GM19324 (cell line): ENCODE measurements at regions not wholly inside any gene's neighbourhood (a gene's known extent, or its start where the extent isn't known, plus 50 kb on each side); places are given as distances from the start of the nearest gene placed in this dataset.

ENCODE experiments used
- ATAC-seq: cut with Tn5 transposase; IDR thresholded peaks from one replicate; pipeline ENCODE4 v1.9.1; 2021; ENCODE audit warnings: mild to moderate bottlenecking, moderate library complexity; ENCODE audit not compliant: unreplicated experiment, low FRiP score

DNA sequence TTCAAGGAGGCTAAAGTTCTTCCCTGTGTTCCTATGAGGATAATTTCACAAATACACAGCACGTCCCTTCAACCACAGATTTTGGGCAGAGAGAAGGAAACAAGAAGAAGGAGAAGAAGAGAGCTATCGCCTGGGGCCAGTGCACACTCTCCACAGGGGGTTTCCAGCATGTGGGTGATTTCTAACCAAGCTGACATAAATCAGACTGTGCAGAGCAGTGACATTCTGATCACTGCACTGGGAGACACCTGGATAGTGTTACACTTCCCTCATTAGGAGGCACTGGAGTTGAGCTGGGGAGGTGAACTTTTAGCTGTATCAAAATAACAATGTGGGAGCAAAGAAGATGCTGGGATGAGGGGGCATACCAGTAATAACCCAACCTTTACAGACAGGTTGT is 71.8 kb upstream of the CENPW start:
- ATAC-seq: no peak

DNA sequence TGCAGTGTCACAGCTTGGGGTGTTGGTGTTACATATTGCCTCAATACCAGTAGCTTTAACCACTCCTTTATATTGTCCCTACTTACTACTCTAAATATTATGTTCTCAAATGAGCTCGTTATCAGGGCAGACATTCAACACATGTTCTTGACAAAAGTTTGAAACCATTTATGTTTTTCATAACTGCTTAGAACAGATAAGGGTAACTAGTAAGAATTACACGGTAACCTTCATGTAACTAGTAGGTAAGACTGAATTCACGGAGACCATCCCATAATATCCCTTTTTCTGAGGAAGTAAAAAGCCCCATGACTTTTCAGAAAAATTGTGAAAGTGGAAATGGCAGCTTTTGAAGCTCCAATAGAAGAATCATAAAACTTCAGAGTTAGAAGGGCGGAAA is 59.6 kb upstream of the CENPW start:
- no peak for ATAC-seq

DNA sequence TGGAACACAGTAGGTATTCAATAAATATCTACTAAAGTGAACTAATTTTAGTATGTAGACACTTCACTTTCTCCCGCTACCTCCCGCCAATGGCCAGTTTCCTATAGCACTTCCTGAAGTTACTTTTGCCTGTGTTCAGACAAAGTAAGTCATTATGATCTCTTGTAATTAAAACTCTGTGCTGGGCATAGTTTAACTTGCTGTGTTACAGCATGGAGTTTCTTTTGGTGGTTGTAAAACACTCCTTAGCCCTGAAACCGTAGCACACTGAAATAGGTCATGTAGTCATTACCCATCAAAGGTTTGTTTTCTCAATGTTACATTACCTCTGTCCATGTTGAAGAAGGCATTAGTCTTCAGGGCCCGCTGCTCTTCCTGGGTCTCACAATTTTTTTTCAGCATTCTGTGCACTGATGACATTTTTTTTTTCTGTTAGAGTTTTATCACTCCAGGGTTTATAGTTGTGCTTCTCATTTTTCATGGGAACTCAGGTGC is 54.0 kb upstream of the CENPW start:
- no peak for ATAC-seq
